PC-3 (cell line): ENCODE measurements at regions not wholly inside any gene's neighbourhood (a gene's known extent, or its start where the extent isn't known, plus 50 kb on each side); places are given as distances from the start of the nearest gene placed in this dataset.

ENCODE experiments used
- ATAC-seq: fragments of 200-7000 bp; cut with Tn5 transposase; 2 replicates; pipeline ENCODE4 v1.9.1; 2020; ENCODE audit warnings: mild to moderate bottlenecking, moderate library complexity
- BruUV-seq: library from RNA; stranded (reverse); fragments of 400-500 nt; replicated peaks from 2 replicates; lab custom pipeline; 2021; lab: Mats Ljungman, UMichigan
- CTCF ChIA-PET: fragments of 300-600 bp; sonication (Branson Sonifier 250); formaldehyde crosslinking; loops from one replicate; lab custom pipeline; 2022; ENCODE audit warnings: antibody characterized with exemption; lab: Charles Lee
- POLR2A ChIA-PET: fragments of 300-600 bp; sonication (Branson Sonifier 250); formaldehyde crosslinking; loops from one replicate; lab custom pipeline; 2022; ENCODE audit warnings: antibody characterized with exemption; ENCODE audit not compliant: unreplicated experiment; lab: Charles Lee
- DNase-seq: peaks from one replicate; pipeline ENCODE4 v3.0.0-alpha.2; 2015
- H2AFZ ChIP-seq: fragments of 300-600 bp; sonication (generic); 2 replicates; pipeline ENCODE4 v1.6.0; 2016; ENCODE audit warnings: antibody characterized with exemption, low read length
- H3F3A ChIP-seq: fragments of 300-600 bp; sonication (generic); one replicate; pipeline ENCODE4 v1.6.0; 2017; ENCODE audit warnings: antibody characterized with exemption, low read length, control low read depth, mild to moderate bottlenecking; ENCODE audit not compliant: unreplicated experiment
- H3K27ac ChIP-seq: fragments of 300-600 bp; sonication (generic); 2 replicates; pipeline ENCODE4 v1.5.1; 2016; ENCODE audit warnings: mild to moderate bottlenecking, low read length
- H3K27me3 ChIP-seq: fragments of 300-600 bp; sonication (generic); 2 replicates; pipeline ENCODE4 v1.6.1; 2016; ENCODE audit warnings: low read length, mixed read lengths
- H3K36me3 ChIP-seq: fragments of 300-600 bp; sonication (generic); 2 replicates; pipeline ENCODE4 v1.6.1; 2016; ENCODE audit warnings: low read depth, mixed run types, low read length, mixed read lengths
- H3K4me1 ChIP-seq: fragments of 300-600 bp; sonication (generic); 2 replicates; pipeline ENCODE4 v1.5.1; 2016; ENCODE audit warnings: low read length; ENCODE audit not compliant: insufficient read depth
- H3K4me2 ChIP-seq: fragments of 300-600 bp; sonication (generic); 2 replicates; pipeline ENCODE4 v1.6.0; 2016; ENCODE audit warnings: low read length
- H3K4me3 ChIP-seq: fragments of 300-600 bp; sonication (generic); 2 replicates; pipeline ENCODE4 v1.5.1; 2016; ENCODE audit warnings: mild to moderate bottlenecking, low read length, mixed read lengths
- H3K79me2 ChIP-seq: fragments of 300-600 bp; sonication (generic); 2 replicates; pipeline ENCODE4 v1.6.1; 2017; ENCODE audit warnings: low read length, mixed read lengths
- H3K9ac ChIP-seq: fragments of 300-600 bp; sonication (generic); 2 replicates; pipeline ENCODE4 v1.6.0; 2016; ENCODE audit warnings: mild to moderate bottlenecking, low read length
- H3K9me2 ChIP-seq: fragments of 300-600 bp; sonication (generic); replicated peaks from 2 replicates; pipeline ENCODE4 v1.6.1; 2016; ENCODE audit warnings: mixed run types, low read length, mixed read lengths
- H3K9me3 ChIP-seq: fragments of 300-600 bp; sonication (generic); 2 replicates; pipeline ENCODE4 v1.6.1; 2016; ENCODE audit warnings: low read length, mixed read lengths
- H4K20me1 ChIP-seq: fragments of 300-600 bp; sonication (generic); 2 replicates; pipeline ENCODE4 v1.6.1; 2016; ENCODE audit warnings: low read length, mixed read lengths
- EZH2 ChIP-seq: fragments of 300-600 bp; sonication (generic); IDR thresholded peaks from one replicate; pipeline ENCODE4 v1.6.1; 2017; ENCODE audit warnings: antibody characterized with exemption, mild to moderate bottlenecking, low read length; ENCODE audit not compliant: unreplicated experiment
- EZH2phosphoT487 ChIP-seq: fragments of 300-600 bp; sonication (generic); IDR thresholded peaks from 2 replicates; pipeline ENCODE4 v1.6.1; 2018; ENCODE audit warnings: mild to moderate bottlenecking, antibody characterized with exemption, low read length, borderline replicate concordance
- intact Hi-C: fragments of 100-400 bp; cut with micrococcal nuclease; formaldehyde crosslinking; loops from 2 replicates; pipeline ENCODE4 v1.9.0; 2023
- TF ChIP-seq, protein P1 (sequence below): fragments of 300-600 bp; sonication (generic); conservative IDR thresholded peaks from 2 replicates; pipeline ENCODE4 v1.5.1; 2017; ENCODE audit warnings: antibody characterized with exemption, low read depth, mild to moderate bottlenecking, low read length

DNA sequence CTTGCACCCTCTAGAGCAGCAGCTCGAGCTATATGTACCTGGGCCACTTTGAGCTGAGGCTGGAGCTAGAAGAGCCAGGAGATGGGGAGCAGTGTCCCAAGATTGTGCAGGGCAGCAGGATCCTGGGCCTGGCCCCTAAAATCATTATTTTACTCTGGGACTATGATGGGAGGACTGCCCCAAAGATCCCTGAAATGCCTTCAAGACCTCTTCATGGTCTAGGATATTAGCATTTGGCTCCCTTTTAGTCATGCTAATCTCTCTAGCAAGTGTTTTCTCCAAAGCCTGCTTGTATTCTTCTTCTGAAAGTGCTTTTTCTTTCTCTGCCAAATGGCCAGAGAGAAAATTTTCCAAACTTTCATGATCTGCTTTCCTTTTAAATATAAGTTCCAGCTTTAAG lies 211.6 kb downstream of the PARM1 start:
- H3K36me3 ChIP-seq = no peaks in the 10 kb centered on the region
- no peak overlapping the region for H3K9ac ChIP-seq
- intact Hi-C loops = no loop called here
- H3K4me3 ChIP-seq = no peak overlapping the region
- H3F3A ChIP-seq = no peaks in the 10 kb centered on the region
- ATAC-seq (no peak), DNase-seq (no peak)
- no peaks in the 10 kb centered on the region for H3K27me3 ChIP-seq
- peaks cover 20% of the 10 kb centered on the region for H3K4me1 ChIP-seq
- H2AFZ ChIP-seq = no peak overlapping the region
- BruUV-seq = no TSS peak
- H4K20me1 ChIP-seq = no peaks in the 10 kb centered on the region
- no peak overlapping the region for H3K27ac ChIP-seq
- POLR2A ChIA-PET = no interaction called here
- H3K9me2 ChIP-seq = no peaks in the 10 kb centered on the region
- TF ChIP-seq EZH2phosphoT487 (no peak), EZH2 (no peak)
- TF ChIP-seq, protein P1, sequence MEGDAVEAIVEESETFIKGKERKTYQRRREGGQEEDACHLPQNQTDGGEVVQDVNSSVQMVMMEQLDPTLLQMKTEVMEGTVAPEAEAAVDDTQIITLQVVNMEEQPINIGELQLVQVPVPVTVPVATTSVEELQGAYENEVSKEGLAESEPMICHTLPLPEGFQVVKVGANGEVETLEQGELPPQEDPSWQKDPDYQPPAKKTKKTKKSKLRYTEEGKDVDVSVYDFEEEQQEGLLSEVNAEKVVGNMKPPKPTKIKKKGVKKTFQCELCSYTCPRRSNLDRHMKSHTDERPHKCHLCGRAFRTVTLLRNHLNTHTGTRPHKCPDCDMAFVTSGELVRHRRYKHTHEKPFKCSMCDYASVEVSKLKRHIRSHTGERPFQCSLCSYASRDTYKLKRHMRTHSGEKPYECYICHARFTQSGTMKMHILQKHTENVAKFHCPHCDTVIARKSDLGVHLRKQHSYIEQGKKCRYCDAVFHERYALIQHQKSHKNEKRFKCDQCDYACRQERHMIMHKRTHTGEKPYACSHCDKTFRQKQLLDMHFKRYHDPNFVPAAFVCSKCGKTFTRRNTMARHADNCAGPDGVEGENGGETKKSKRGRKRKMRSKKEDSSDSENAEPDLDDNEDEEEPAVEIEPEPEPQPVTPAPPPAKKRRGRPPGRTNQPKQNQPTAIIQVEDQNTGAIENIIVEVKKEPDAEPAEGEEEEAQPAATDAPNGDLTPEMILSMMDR = no peak
- H3K79me2 ChIP-seq = no peaks in the 10 kb centered on the region
- H3K4me2 ChIP-seq = no peak overlapping the region
- CTCF ChIA-PET = no interaction called here
- H3K9me3 ChIP-seq = no peaks in the 10 kb centered on the region

DNA sequence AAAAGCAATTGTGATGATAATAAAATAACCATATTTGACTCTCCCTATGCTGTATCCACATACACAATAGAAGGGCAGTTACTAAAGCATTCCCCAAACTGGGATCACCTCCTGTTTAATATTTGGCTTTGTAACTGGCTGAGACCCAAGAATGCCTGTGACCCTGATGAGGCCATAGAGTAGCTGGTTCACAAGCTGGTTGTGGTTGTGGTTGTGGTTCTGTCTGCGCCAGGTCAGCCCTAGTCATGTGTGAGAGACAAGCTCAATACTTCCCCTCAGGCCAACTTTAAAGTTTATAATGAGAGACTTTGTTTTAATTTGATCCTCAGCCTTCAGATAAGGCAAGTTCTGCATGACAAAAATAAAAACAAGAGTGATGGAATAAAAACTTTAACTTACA lies 209.9 kb downstream of the PARM1 start:
- H3K9ac ChIP-seq = peak overlapping the region; percentile 32; the same call in 1 of the 2 replicates
- BruUV-seq = no TSS peak

DNA sequence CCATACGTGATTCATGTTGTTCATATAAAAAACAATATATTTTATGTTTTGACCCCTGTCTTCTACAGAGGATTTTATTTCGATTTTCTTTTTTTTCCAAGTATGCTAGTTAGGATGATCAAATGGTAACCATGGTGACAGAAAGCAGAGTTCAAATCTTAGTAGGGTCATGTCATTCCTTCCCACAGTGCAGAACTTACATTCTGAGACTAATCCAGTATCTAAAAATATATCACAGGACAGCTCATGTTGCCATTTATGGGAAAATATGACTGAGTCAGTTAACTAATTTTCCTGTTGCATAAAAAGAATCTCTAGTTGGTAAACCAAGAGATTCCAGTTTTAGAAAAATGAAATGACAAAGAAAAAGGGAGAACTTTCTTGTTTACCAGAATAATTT lies 209.5 kb downstream of the PARM1 start:
- no peaks in the 10 kb centered on the region for H3K9me2 ChIP-seq
- no peaks in the 10 kb centered on the region for H4K20me1 ChIP-seq
- peak overlapping the region; percentile 54 for H3K4me2 ChIP-seq
- no peaks in the 10 kb centered on the region for H3K9me3 ChIP-seq
- intact Hi-C loops = no loop called here
- no peak for TF ChIP-seq EZH2
- TF ChIP-seq EZH2phosphoT487 = no peak
- TF ChIP-seq, protein P1 = no peak
- no peak overlapping the region for H2AFZ ChIP-seq
- peak; percentile 43 for DNase-seq
- H3K27me3 ChIP-seq = no peaks in the 10 kb centered on the region
- ChIA-PET CTCF (no interaction called here), POLR2A (no interaction called here)
- peak overlapping the region; percentile 32; the same call in 1 of the 2 replicates for H3K9ac ChIP-seq
- no peaks in the 10 kb centered on the region for H3K79me2 ChIP-seq
- no TSS peak for BruUV-seq
- no peak overlapping the region for H3K4me3 ChIP-seq
- H3K27ac ChIP-seq = peak overlapping the region; percentile 92
- no peak for ATAC-seq
- no peaks in the 10 kb centered on the region for H3K36me3 ChIP-seq
- no peaks in the 10 kb centered on the region for H3F3A ChIP-seq
- H3K4me1 ChIP-seq = peaks cover 20% of the 10 kb centered on the region

More for the DNA sequence above, 209.9 kb downstream of the PARM1 start:
- no peaks in the 10 kb centered on the region for H3F3A ChIP-seq
- no peaks in the 10 kb centered on the region for H3K9me2 ChIP-seq
- no peaks in the 10 kb centered on the region for H3K9me3 ChIP-seq
- peak overlapping the region; percentile 54 for H3K4me2 ChIP-seq
- intact Hi-C loops = no loop called here
- H2AFZ ChIP-seq = no peak overlapping the region
- H3K79me2 ChIP-seq = no peaks in the 10 kb centered on the region
- POLR2A ChIA-PET = no interaction called here
- H4K20me1 ChIP-seq = no peaks in the 10 kb centered on the region
- no peak overlapping the region for H3K4me3 ChIP-seq
- peak overlapping the region; percentile 92 for H3K27ac ChIP-seq
- CTCF ChIA-PET = no interaction called here
- H3K36me3 ChIP-seq = no peaks in the 10 kb centered on the region
- TF ChIP-seq EZH2phosphoT487 = no peak
- TF ChIP-seq, protein P1 = no peak
- TF ChIP-seq EZH2 = no peak
- H3K27me3 ChIP-seq = no peaks in the 10 kb centered on the region
- peaks cover 20% of the 10 kb centered on the region for H3K4me1 ChIP-seq
- ATAC-seq (no peak), DNase-seq (peak; percentile 83)
